ENCODE measurements at regions not wholly inside any gene's neighbourhood (a gene's known extent, or its start where the extent isn't known, plus 50 kb on each side); places are given as distances from the start of the nearest gene placed in this dataset.

- DNase-seq (ENCODE audit: insufficient read length, low spot score) (no peak), FAIRE-seq (peak; percentile 33)
Measured at GRCh38 chr13:74190999-74191398, 56.8 kb upstream of the KLF12 start.

GRCh38 chr13:74187564-74187963, 53.4 kb upstream of the KLF12 start:
- DNase-seq (ENCODE audit: insufficient read length, low spot score) (peak; percentile 4), FAIRE-seq (peak; percentile 20)

More at GRCh38 chr13:74190999-74191398, 56.8 kb upstream of the KLF12 start:
- no peak for TF ChIP-seq POLR2A (IDR thresholded peaks at IDR 0.05; ENCODE audit: low read depth, low read length)

GRCh38 chr13:74184283-74184682, 50.1 kb upstream of the KLF12 start:
- TF ChIP-seq POLR2A (IDR thresholded peaks at IDR 0.05; ENCODE audit: low read depth, low read length): no peak
- FAIRE-seq (no peak), DNase-seq (ENCODE audit: insufficient read length, low spot score) (no peak)

More at GRCh38 chr13:74187564-74187963, 53.4 kb upstream of the KLF12 start:
- TF ChIP-seq POLR2A (IDR thresholded peaks at IDR 0.05; ENCODE audit: low read depth, low read length): no peak
